CD14-positive monocyte (primary cell): ENCODE measurements at regions not wholly inside any gene's neighbourhood (a gene's known extent, or its start where the extent isn't known, plus 50 kb on each side); places are given as distances from the start of the nearest gene placed in this dataset.

ENCODE experiments used
- DNase-seq, 3 donors: peaks; one replicate each; pipeline ENCODE4 v3.0.0-alpha.2; 2011 to 2022
- H2AFZ ChIP-seq: 2 replicates; pipeline ENCODE4 v1.6.0; 2012; ENCODE audit warnings: mild to moderate bottlenecking, low read depth, low read length, inconsistent platforms; ENCODE audit not compliant: insufficient read depth, poor library complexity, severe bottlenecking
- H3K27ac ChIP-seq, 2 donors: 1 replicate in 1 of 2; 2 replicates in 1 of 2; pipeline ENCODE4 v1.5.1; 2012 to 2013; ENCODE audit warnings: low read length in 2 of 2, control low read depth in 1 of 2, inconsistent platforms in 1 of 2, low read depth in 1 of 2, mild to moderate bottlenecking in 1 of 2
- H3K27me3 ChIP-seq, 2 donors: one replicate each; pipeline versions ENCODE4 v1.6.0 to v1.6.1; 2011 to 2013; ENCODE audit warnings: low read length in 2 of 2; ENCODE audit not compliant: control insufficient read depth in 2 of 2, insufficient read depth in 2 of 2
- H3K36me3 ChIP-seq, 2 donors: replicated peaks in 1 of 2; 1 replicate in 1 of 2; 2 replicates in 1 of 2; pipeline versions ENCODE4 v1.5.1 to v1.6.1; 2012 to 2013; ENCODE audit warnings: low read length in 2 of 2, control low read depth in 1 of 2, inconsistent platforms in 1 of 2, mild to moderate bottlenecking in 1 of 2; ENCODE audit not compliant: insufficient read depth in 2 of 2, control insufficient read depth in 1 of 2
- H3K4me1 ChIP-seq, 2 donors: 1 replicate in 1 of 2; 2 replicates in 1 of 2; pipeline versions ENCODE4 v1.5.1 to v1.6.1; 2012 to 2013; ENCODE audit warnings: low read length in 2 of 2, control low read depth in 1 of 2, inconsistent platforms in 1 of 2, mild to moderate bottlenecking in 1 of 2, moderate library complexity in 1 of 2; ENCODE audit not compliant: insufficient read depth in 2 of 2, control insufficient read depth in 1 of 2
- H3K4me2 ChIP-seq: replicated peaks from 2 replicates; pipeline ENCODE3; 2012; ENCODE audit warnings: low read length, moderate library complexity, mild to moderate bottlenecking; ENCODE audit not compliant: poor library complexity, severe bottlenecking; ENCODE audit errors: extremely low read depth
- H3K4me3 ChIP-seq, 3 experiments: fragments of 200-600 bp in 1 of 3; sonication (generic) in 1 of 3; replicated peaks in 1 of 3; 1 replicate in 2 of 3; 2 replicates in 1 of 3; pipeline ENCODE4 v1.5.1; 2011 to 2013; ENCODE audit warnings: low read length in 3 of 3, mild to moderate bottlenecking in 3 of 3, control low read depth in 2 of 3, low read depth in 2 of 3, inconsistent platforms in 1 of 3, moderate library complexity in 1 of 3
- H3K79me2 ChIP-seq: 2 replicates; pipeline ENCODE4 v1.6.0; 2012; ENCODE audit warnings: mild to moderate bottlenecking, control low read depth, inconsistent platforms, low read length, moderate library complexity; ENCODE audit not compliant: insufficient read depth
- H3K9ac ChIP-seq: 2 replicates; pipeline ENCODE4 v1.6.0; 2017; ENCODE audit warnings: low read length, mild to moderate bottlenecking; ENCODE audit not compliant: insufficient read depth, poor library complexity, severe bottlenecking
- H3K9me3 ChIP-seq, 2 donors: replicated peaks in 1 of 2; 1 replicate in 1 of 2; 2 replicates in 1 of 2; pipeline versions ENCODE4 v1.5.1 to v1.6.1; 2012 to 2013; ENCODE audit warnings: low read length in 2 of 2, control low read depth in 1 of 2; ENCODE audit not compliant: control insufficient read depth in 1 of 2, insufficient read depth in 1 of 2
- H4K20me1 ChIP-seq: 2 replicates; pipeline ENCODE4 v1.6.0; 2012; ENCODE audit warnings: mild to moderate bottlenecking, low read length, control low read depth, moderate library complexity; ENCODE audit not compliant: insufficient read depth
- H3K27ac Mint-ChIP-seq, 7 donors: one replicate each; pipeline ENCODE4 v1.8.0; 2020; ENCODE audit warnings: mild to moderate bottlenecking in 7 of 7, mixed read lengths in 7 of 7, moderate library complexity in 6 of 7, inconsistent platforms in 2 of 7
- H3K27me3 Mint-ChIP-seq, 3 donors: one replicate each; pipeline ENCODE4 v1.8.0; 2021 to 2022; ENCODE audit warnings: low read depth in 3 of 3, mild to moderate bottlenecking in 3 of 3, mixed read lengths in 3 of 3, moderate library complexity in 3 of 3, inconsistent platforms in 1 of 3
- H3K36me3 Mint-ChIP-seq, 2 donors: one replicate each; pipeline ENCODE4 v1.8.0; 2020; ENCODE audit warnings: mixed read lengths in 2 of 2, inconsistent platforms in 1 of 2, mild to moderate bottlenecking in 1 of 2
- H3K4me1 Mint-ChIP-seq: one replicate; pipeline ENCODE4 v1.8.0; 2020; ENCODE audit warnings: mild to moderate bottlenecking, mixed read lengths
- H3K4me3 Mint-ChIP-seq, 2 donors: one replicate each; pipeline ENCODE4 v1.8.0; 2020; ENCODE audit warnings: mild to moderate bottlenecking in 2 of 2, mixed read lengths in 2 of 2, moderate library complexity in 1 of 2
- H3K9me3 Mint-ChIP-seq, 7 donors: one replicate each; pipeline ENCODE4 v1.8.0; 2020 to 2022; ENCODE audit warnings: mixed read lengths in 7 of 7, mild to moderate bottlenecking in 6 of 7, moderate library complexity in 6 of 7, inconsistent platforms in 2 of 7
- CTCF ChIP-seq: fragments of 200-600 bp; IDR thresholded peaks from one replicate; pipeline ENCODE4 v1.8.0; 2022; ENCODE audit warnings: antibody characterized with exemption, mild to moderate bottlenecking
- WGBS: methylation state at CpG from one replicate; pipeline ENCODE4 v1.1.5; 2013; ENCODE audit warnings: missing lambda C conversion rate; ENCODE audit not compliant: insufficient coverage; 5-methylcytosine and 5-hydroxymethylcytosine counted together
- intact Hi-C, 2 donors: fragments of 100-400 bp; cut with micrococcal nuclease; formaldehyde crosslinking; loops; one replicate each; pipeline versions ENCODE4 v1.15.0 to v1.15.1; 2023

GRCh38 chr7:16067711-16068110 lies 353.6 kb downstream of the CRPPA start:
- Histone ChIP-seq H3K4me1 (peaks cover 0 to 7% of the 10 kb centered on the region in 2 donors), H3K27me3 (no peaks in the 10 kb centered on the region), H3K9ac (no peak overlapping the region), H3K4me2 (no peak overlapping the region), H4K20me1 (no peaks in the 10 kb centered on the region), H2AFZ (no peak overlapping the region), H3K4me3 (no peak overlapping the region), H3K79me2 (no peaks in the 10 kb centered on the region), H3K36me3 (no peaks in the 10 kb centered on the region), H3K9me3 (no peaks in the 10 kb centered on the region), H3K27ac (no peak overlapping the region)
- Mint-ChIP-seq H3K27me3 (no peaks in the 10 kb centered on the region), H3K9me3 (no peaks in the 10 kb centered on the region), H3K36me3 (no peaks in the 10 kb centered on the region), H3K4me1 (peaks cover 8% of the 10 kb centered on the region), H3K4me3 (no peak overlapping the region), H3K27ac (no peak overlapping the region)
- intact Hi-C loops, result no loop called here
- TF ChIP-seq CTCF, result no peak
- 90% methylated on average over 1 of the region's 7 CpGs for WGBS
- DNase-seq, result no peak

- no peak overlapping the region for H3K4me3 Mint-ChIP-seq
- peak in 1 of 3 donors; percentile 4 for DNase-seq
- Histone ChIP-seq H4K20me1 (no peaks in the 10 kb centered on the region), H3K9ac (no peak overlapping the region), H2AFZ (no peak overlapping the region), H3K79me2 (no peaks in the 10 kb centered on the region), H3K27ac (no peak overlapping the region), H3K27me3 (no peaks in the 10 kb centered on the region), H3K4me3 (no peak overlapping the region), H3K4me1 (peaks cover 0 to 7% of the 10 kb centered on the region in 2 donors), H3K9me3 (no peaks in the 10 kb centered on the region), H3K4me2 (no peak overlapping the region), H3K36me3 (no peaks in the 10 kb centered on the region)
- intact Hi-C loops, result no loop called here
- TF ChIP-seq CTCF, result no peak
- no peaks in the 10 kb centered on the region for H3K27me3 Mint-ChIP-seq
- peak overlapping the region in 1 of 7 donors; percentile 41 for H3K27ac Mint-ChIP-seq
- 0% methylated on average over 1 of the region's 5 CpGs for WGBS
- H3K4me1 Mint-ChIP-seq, result peaks cover 8% of the 10 kb centered on the region
- no peaks in the 10 kb centered on the region for H3K36me3 Mint-ChIP-seq
- no peaks in the 10 kb centered on the region for H3K9me3 Mint-ChIP-seq
These were observed 354.4 kb downstream of the CRPPA start for GRCh38 chr7:16066805-16067459.
